Posterior vena cava (tissue), 2 donors: ENCODE measurements at regions not wholly inside any gene's neighbourhood (a gene's known extent, or its start where the extent isn't known, plus 50 kb on each side); places are given as distances from the start of the nearest gene placed in this dataset.

Source experiments
- DNase-seq: peaks from one replicate; pipeline ENCODE4 v3.0.0-alpha.2; 2020; ENCODE audit warnings: low spot score
- intact Hi-C, 2 donors: fragments of 100-400 bp; cut with DNase I; formaldehyde crosslinking; loops; one replicate each; pipeline versions ENCODE4 v1.14.1 to v1.14.2; 2022 to 2023
- donor health status: DM: yes; HTN: yes; CAD: no.
- donor health status: DM: yes; HTN: yes; CAD: no.

DNA sequence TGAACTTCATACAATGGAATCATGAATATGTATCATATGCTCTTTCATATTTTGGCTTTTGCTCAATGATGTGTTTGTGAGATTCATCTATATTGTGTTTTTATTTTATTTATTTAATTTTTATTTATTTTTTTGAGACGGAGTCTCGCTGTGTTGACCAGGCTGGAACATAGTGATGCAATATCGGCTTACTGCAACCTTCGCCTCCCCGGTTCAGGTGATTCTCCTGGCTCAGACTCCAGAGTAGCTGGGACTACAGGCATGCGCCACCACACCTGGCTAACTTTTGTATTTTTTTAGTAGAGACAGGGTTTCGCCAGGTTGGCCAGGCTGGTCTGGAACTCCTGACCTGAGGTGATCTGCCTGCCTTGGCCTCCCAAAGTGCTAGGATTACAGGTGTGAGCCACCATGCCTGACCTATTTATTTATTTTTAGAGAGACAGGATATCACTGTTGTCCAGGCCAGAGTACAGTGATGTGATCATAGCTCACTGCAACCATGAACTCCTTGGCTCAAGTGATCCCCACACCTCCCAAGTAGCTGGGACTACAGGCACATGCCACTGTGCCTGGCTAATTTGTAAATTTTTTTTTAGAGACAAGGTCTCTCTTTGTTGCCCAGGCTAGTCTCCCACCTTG lies 74.5 kb downstream of the TET3 start:
- intact Hi-C loops = no loop called here
- DNase-seq = no peak

DNA sequence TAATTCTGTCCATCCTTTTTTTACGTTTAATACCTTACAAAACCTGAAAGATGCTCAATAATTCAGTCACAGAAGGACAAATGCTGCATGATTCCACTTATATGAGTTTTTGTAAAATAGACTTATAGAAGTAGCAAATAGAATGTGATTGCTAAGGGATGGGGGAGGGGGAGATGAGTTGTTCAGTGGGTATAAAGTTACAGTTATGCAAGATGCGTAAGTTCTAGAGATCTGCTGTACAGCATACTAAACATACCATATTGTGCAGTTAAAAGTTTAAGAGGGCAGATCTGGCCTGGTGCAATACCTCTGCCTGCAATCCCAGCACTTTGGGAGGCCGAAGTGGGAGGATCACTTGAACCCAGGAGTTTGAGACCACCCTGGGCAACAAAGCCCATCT lies 78.8 kb downstream of the TET3 start:
- intact Hi-C loops = no loop called here

DNA sequence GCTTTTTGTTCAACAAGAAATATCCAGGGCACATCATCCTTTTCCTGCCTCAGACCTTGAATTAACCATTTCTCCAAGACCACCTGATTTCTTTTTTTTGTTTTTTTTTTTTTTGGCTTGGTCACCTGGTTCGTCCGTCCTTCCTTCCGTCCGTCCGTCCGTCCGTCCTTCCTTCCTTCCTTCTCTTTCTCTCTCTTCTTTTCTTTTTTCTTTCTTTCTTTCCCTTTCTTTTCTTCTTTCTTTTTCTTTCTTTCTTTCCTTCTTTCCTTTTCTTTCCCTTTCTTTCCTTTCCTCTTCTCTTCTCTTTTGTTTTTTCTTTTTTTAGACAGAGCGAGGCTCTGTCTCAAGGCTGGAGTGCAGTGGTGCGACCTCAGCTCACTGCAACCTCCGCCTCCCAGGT lies 80.7 kb downstream of the TET3 start:
- intact Hi-C loops = no loop called here
- DNase-seq = no peak

More for the DNA sequence above, 78.8 kb downstream of the TET3 start:
- DNase-seq = no peak

DNA sequence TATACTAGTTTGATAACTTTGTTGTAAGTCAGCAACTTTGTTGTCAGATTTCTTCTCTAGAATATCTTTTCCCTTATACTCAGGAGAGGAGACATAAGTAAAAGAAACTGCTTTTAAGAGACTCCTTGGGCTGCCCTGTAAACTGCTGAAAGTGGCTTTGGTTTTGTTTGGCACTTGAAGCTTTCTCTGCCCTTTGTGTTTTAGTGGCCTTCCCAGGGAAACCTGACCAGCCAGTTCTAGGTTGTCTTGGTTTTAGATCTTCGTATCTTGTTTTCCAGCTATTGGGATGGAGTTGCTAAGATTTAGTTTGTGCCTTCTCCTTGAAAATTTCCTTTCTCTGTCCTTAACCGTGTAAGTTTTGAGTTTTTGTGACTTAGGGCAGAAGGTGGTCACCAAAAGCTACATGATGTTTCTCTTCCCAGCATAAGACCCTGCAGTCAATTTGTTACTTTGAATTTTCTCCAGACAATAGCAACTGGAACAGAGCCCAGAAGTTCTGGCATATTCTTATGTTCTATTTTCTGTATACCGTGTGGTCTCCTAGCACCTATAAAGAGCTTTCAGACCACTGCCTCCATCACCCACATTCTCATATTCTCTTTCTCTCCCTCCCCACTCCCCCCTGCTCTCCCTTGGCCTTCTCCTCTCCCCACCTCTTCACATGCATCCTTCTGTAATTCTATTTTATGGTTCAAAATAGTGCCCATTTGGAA lies 81.1 kb downstream of the BOLA3 start:
- no peak for DNase-seq
- intact Hi-C loops = no loop called here

DNA sequence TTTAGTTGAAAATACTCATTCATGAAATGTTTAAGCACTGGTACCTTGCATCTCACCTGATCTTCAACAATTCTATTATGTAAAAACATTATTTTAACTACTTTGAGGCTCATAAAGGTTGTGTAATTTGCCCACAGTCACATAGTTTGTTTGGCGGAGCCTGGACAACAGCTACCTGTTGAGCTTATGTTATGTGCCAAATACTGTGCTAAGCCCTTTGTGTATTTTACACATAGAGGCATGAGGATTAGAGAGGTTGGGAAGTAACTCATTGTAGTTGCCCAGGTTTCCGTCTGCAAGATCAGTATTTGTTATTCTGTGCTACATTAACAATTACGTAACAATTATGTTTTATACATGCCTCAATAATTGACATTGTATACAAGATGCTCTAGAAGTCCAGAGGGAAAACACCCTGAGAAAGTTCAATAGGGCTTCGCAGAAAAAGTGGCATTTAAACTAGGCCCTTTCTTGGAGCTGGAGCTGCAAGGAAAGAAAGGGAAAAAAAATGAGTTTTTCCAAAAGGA lies 80.4 kb downstream of the BOLA3 start:
- intact Hi-C loops = no loop called here
- DNase-seq = no peak

GRCh38 chr2:74070991-74071390 lies 76.7 kb downstream of the BOLA3 start:
- DNase-seq = no peak
- intact Hi-C loops = no loop called here

- intact Hi-C loops = no loop called here
- no peak for DNase-seq
Measured at GRCh38 chr2:74071426-74071825, 76.3 kb downstream of the BOLA3 start.

GRCh38 chr2:74072565-74072964 lies 75.1 kb downstream of the BOLA3 start:
- no peak for DNase-seq
- intact Hi-C loops = no loop called here

GRCh38 chr2:74074487-74074886 lies 73.2 kb downstream of the BOLA3 start:
- intact Hi-C loops = no loop called here
- DNase-seq = no peak

GRCh38 chr2:74076074-74076470 lies 71.6 kb downstream of the BOLA3 start:
- no peak for DNase-seq
- intact Hi-C loops = loop anchor here in 1 of 2 donors (5.0 kb wide), 1 partner anchor 536 kb away; no protein-coding TSS in a partner anchor

DNA sequence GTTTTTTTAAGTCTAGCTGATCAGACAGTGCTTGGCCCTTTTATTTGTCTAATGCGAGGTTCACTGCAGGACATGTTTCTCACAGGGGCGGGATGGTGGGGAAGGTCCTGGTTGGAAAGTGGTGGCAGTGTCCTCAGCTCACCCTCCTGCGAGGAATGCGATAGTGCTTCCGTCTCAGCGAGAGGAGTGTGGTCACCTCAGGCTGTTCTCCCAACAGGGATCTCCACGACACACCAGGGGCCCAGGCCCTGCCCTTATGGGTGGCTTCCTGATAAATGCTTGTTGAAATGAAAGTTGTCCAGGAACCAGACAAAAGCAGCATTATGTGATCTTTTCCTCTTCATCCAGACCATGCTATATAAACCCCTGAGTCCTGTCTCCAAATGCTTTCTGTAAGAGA lies 70.1 kb downstream of the BOLA3 start:
- intact Hi-C loops = loop anchor here in 1 of 2 donors (5.0 kb wide), 1 partner anchor 535 kb away; no protein-coding TSS in a partner anchor
- no peak for DNase-seq

DNA sequence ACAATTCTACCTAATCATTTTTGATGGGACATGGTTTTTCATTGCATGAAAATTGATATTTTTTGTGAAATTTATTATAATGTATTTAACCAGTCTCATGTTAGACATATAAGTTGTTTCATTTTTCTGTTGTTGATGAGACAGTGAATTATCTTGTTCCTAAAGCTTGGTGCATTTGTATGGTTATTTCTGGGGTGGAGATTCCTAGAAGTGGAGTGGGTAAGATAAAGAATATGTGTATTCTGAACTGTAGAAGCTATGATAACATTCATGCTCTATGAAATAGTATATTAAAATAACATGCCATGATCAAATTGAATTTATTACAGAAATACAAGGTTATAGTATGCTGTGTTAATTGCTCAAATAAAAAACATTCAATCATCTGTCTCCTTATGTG lies 69.2 kb downstream of the BOLA3 start:
- DNase-seq = no peak
- intact Hi-C loops = loop anchor here in 1 of 2 donors (5.0 kb wide), 1 partner anchor 534 kb away; no protein-coding TSS in a partner anchor

DNA sequence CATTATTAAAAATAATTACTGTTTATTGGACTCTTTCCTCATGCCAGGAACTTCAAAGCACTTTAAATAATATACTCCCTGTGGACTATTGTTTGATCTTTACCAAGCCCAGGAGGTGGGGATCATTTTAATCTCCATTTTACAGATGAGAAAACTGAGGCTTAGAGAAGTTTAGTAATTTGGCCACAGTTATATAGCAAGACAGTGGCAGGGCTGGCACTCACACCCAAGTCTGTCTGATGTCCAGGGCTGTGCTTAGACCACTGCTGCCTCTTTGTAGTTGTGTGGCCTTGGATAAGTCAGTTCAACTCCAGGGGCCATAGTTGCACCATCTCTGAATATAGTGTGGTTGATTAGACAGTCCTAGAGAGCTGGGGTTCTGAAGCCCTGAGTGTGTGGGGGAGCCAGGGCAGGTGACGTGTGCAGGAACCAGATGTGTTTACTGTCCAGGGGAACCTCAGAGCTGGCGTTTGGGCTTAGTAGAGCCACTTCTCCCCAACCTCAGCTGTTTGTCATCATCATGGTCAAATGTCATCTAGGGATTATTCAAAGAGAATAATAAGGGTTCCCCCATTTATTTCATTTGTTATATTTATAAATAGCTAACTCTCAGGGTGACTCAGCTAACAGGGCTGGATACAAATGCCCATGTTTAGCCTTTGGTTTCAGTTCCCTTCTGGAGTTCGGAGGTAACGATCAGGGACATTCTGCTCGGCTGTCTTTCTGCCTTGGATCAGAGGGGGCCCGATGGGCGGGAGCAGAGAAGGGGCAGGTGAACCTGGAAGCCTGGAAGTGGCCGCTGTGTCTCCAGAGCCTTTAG lies 68.0 kb downstream of the BOLA3 start:
- intact Hi-C loops = loop anchor here in 1 of 2 donors (5.0 kb wide), 1 partner anchor 533 kb away; no protein-coding TSS in a partner anchor
- DNase-seq = no peak

GRCh38 chr2:74080346-74080745 lies 67.4 kb downstream of the BOLA3 start:
- no peak for DNase-seq
- intact Hi-C loops = no loop called here

- intact Hi-C loops = no loop called here
- no peak for DNase-seq
Measured at GRCh38 chr2:74081030-74081762, 66.5 kb downstream of the BOLA3 start.

DNA sequence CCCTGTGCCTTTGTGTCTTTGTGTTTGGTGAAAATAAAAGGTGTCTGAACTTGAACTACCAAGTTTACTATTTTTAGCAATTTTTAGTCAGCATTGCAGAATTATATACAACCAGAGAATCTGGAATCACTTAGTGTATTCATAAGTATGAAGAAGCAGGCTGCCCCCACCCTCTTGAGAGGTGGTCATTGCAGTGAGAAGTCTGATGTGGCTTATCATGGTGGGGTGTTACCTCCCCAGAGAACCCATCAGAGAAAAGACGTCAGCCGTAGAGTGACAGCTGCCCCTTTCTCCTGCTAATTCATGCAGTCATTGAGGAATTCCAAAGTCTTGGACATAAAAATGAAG lies 66.0 kb downstream of the BOLA3 start:
- DNase-seq = no peak
- intact Hi-C loops = no loop called here

GRCh38 chr2:74083750-74084149 lies 64.0 kb downstream of the BOLA3 start:
- DNase-seq = no peak
- intact Hi-C loops = no loop called here
